Activated CD4-positive, alpha-beta T cell treated with anti-CD3 and anti-CD28 coated beads, Interleukin-2, amount 50 U/mL, for 48 hours (primary cell): ENCODE measurements at regions not wholly inside any gene's neighbourhood (a gene's known extent, or its start where the extent isn't known, plus 50 kb on each side); places are given as distances from the start of the nearest gene placed in this dataset.

Source experiments
- DNase-seq, 2 experiments: peaks; one replicate each; pipeline ENCODE4 v3.0.0-alpha.2; 2020

DNA sequence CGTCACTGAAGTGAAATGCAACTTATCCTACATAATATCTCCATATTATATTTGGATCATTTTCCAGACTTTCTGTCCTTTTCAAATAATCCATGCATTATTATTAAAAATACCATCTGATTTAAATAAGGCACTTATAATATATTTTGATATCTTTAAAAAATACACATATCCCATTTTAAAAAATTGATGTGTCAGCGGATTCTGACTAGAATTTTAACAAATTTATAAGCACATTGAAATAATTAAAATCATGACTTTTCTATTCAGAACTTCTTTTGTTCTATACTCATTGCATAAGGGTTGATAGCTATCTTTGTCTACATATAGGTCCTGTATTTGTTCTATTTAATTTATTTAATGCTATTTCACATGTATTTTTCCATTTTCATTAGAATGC lies 199.0 kb upstream of the DSEL start:
- no peak for DNase-seq

DNA sequence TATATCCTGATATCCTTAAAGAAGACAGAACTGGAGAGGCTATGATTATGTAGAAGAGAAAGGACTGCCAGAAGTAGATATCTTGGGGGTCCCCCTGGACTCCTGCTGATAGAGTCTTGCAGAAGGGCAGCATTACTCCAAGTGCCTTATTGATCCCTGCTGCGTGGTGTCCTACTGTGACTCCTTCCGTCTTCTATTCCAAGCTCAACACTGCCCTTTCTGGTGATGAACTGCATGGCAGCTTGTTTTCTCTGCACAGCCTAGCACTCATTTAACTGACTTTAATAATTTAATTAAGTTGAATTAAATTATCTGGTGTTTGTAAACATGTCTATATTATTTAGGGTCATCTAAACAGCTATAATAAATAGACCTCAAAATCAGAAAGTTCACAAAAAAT lies 194.1 kb upstream of the DSEL start:
- DNase-seq = no peak

GRCh38 chr18:67705748-67706147 lies 189.2 kb upstream of the DSEL start:
- DNase-seq = no peak

DNA sequence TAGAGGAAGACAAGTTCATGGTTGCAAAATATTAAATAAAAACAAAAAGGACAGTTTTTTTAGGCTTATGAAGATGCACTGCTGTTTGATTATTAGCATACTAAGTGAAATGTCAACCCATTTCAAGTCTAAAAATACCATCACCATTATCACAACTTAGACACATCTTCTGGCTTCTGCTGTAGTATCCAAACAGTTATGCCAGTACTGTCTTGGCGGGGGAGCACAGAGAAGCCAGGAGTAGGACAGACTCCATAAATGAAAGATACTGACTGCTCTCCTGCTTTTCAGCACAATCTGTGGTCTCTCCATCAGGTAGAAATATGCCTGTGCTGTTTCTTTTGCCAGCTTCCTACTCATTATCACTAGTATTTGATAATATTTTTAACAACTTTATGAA lies 179.2 kb upstream of the DSEL start:
- no peak for DNase-seq

- DNase-seq = no peak
Observed at GRCh38 chr18:67694787-67695186, 178.3 kb upstream of the DSEL start.

- DNase-seq = no peak
Observed at GRCh38 chr18:67692811-67693210, 176.3 kb upstream of the DSEL start.

GRCh38 chr18:67682516-67682915 lies 166.0 kb upstream of the DSEL start:
- DNase-seq = no peak

DNA sequence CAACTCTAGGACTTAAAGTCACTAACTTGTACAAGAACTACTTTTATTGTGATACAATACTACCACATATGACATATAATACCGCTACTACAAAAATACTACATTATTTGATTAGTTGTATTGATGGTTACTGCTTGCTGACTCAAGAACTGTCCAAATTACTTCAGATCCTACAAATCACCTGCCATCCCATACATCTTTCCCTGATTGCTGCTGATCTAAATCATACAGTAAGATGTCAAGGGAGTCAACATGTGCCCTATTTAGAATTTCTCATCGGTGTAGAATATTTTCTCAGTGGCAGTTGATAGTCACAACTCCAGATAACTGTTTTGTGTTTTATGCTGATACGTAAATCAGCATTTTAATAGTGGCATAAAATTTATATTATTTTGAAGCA lies 161.0 kb upstream of the DSEL start:
- no peak for DNase-seq

GRCh38 chr18:67672716-67673115 lies 156.2 kb upstream of the DSEL start:
- no peak for DNase-seq

GRCh38 chr18:67672155-67672554 lies 155.6 kb upstream of the DSEL start:
- no peak for DNase-seq

GRCh38 chr18:67670024-67670543 lies 153.6 kb upstream of the DSEL start:
- no peak for DNase-seq

- no peak for DNase-seq
Observed at GRCh38 chr18:67665266-67665665, 148.7 kb upstream of the DSEL start.

DNA sequence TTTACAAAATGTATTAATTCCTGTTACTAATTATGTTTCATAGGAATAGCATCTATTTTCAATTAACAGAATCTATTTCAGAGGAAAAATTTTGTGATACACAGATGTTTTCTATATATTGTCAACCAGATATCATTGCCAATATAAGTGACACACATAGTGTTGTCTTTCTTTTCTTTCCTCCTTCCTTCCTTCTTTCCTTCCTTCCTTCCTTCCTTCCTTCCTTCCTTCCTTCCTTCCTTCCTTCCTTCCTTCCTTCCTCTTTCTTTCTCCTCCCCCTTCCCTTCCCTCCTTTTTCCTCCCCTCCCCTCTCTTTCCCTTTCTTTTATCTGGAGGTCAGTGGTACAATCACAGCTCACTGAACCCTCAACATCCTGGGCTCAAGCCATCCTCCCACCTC lies 146.5 kb upstream of the DSEL start:
- DNase-seq = no peak

DNA sequence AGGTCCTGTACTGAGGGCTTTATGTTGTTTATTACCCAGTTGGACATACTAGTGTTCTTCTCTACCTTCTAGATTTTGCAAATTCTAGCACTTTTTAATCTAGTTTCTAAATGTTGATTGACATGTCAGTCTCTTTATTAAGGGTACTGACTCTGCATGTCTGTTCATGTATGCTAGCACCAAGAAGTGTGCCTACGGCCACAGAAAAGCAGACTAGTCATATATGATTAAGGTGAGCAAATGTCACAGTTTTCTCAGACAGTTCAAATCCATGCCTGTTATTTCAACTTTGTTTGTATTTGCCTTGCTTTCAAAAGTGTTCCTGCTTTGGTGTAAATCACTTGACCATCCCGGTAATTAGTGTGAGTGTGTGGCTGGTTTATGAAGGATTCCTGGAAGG lies 145.0 kb upstream of the DSEL start:
- no peak for DNase-seq

- DNase-seq = no peak
Observed at GRCh38 chr18:67654101-67654500, 137.6 kb upstream of the DSEL start.

GRCh38 chr18:67652288-67652687 lies 135.8 kb upstream of the DSEL start:
- no peak for DNase-seq

DNA sequence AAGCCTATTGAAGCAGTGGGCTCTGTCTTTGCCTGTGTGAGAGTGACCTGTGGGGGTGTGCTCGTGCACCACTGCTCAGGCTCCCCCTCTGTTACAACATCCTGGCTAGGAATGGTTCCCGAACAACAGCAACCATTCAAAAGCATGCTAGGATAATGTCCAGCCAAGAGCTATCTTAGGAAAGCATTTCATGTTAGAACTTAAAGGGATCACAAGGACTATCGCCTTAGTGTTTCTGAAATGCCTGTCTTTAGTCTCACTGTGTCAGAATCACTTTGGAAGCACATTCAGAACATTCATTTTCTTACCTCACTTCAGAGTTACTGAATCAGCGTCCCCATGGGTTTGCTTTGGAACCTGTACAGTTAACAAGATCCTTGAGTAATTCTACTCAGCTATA lies 134.9 kb upstream of the DSEL start:
- no peak for DNase-seq

DNA sequence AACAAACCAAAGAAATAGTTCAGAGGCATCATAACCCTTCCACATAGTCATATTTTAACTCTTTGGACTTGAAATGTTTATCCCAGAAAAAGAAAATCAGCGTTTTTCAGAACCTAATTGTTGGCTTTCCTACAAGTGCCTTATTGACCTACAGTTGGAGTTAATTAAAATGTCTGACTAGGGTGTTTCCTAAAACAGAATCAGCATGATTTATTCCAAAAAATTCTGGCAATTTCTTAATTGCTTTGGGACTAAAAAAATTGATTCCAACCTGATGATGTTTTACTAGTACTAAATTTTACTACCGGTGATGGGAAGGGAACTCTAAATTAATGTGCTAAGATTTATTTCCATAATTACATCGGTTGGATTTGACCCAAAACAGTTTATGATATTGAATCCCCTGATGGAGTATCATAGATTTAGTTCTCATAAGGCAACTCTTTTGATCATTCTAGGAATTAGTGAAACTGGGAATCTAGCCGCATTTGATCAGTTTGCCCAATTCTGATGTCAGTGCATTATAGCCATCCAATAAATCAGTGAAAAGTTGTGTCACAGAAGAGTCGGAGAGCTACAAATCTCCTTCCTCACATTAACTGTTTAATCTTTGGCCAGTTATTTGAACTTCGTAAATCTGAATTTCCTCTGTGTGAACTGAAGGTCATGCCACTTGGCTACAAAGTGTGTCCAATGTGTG lies 134.3 kb upstream of the DSEL start:
- no peak for DNase-seq

- DNase-seq = no peak
Observed at GRCh38 chr18:67646890-67647289, 130.4 kb upstream of the DSEL start.

DNA sequence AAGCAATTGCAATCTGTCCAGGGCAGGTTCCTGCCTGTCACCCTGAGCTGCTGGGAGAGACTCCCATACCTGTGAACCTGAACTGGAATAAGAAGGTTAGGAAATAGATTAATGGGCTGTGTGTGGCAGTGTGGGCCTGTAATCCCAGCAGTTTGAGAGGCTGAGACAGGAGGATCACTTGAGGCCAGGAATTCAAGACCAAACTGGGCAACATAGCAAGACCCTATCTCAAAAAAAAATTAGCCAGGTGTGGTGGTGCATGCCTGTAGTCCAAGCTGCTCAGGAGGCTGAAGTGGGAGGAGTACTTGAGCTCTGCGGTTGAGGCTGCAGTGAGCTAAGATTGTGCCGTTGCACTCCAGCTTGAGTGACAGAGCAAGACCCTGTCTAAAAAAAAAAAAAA lies 127.7 kb upstream of the DSEL start:
- no peak for DNase-seq

DNA sequence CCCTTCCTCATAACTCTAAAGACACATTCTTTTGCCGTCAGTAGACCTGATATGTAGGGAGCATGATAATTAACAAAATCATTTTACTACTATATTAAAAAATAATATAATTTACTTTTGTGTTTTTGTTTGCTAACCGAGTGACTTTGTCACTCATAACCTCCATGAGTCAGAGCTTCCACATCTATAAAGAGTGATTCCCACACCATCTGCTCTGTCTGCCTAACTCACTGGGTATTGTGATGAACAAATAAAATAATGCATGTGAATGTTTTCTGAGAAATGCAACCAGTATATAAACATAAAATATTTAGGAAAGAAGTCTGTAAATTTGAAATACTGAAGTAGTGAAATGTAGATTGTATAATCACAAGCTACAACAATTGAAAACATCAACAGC lies 123.4 kb upstream of the DSEL start:
- DNase-seq = no peak

DNA sequence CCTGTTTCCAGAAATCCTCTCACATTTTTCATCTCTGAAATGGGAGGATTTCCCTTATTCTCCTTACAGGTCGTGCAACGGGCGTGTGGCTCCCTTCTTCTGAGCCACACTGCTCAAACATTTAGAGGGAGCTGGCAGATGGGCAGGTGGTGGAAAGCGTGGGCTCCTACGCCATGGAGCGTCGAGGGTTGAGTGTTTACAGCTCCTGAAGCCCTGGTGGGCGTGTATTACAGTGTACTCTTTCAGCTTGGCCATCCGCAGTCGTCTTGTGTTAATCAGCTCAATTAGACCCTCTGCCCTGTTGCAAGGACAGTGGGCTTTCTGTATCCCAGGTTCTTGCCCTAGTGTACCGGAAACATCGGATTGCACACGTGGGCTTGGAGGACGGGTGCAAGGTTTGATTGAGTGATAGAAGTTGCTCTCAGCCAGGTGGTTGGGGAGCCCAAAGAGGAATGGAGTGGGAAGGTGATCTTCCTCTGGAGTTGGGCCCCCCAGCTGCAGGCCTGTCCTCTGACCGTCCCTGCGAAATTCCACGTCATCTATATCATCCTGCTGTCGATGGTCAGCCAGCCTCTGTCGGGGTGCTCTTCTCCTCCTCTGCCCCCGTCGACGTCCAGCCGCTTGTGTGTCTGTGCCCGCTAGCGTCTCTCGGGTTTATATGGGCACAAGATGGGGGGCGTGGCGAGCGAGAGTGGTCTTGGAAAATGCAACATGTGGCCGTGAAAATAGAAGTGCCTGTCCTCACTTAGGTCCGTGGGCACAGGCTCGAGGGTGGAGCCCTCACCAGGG lies 120.3 kb upstream of the DSEL start:
- DNase-seq = no peak

- DNase-seq = no peak
Observed at GRCh38 chr18:67634631-67635338, 118.3 kb upstream of the DSEL start.

DNA sequence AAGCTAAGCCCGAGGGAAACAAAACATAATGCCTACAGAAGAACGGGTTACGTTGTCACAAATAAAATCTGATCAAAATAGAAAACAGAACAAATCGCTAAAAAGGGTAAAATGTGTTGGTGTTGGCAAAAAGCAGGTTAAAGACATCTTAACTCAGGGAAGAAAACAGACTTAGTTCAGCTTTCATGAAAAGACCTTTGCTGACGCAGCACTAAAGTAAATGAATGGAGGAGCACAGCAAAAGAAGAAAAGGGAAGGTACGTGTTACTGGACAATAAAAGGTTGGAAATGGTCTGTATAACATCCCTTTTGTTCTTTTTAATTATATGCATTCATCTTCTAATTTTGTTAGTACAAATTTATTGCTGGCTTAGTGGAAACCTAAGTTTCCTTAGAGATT lies 117.4 kb upstream of the DSEL start:
- DNase-seq = no peak
